GM18907 (cell line): ENCODE measurements at regions not wholly inside any gene's neighbourhood (a gene's known extent, or its start where the extent isn't known, plus 50 kb on each side); places are given as distances from the start of the nearest gene placed in this dataset.
"Not testable (repeated sequence)": the region's sequence is repeated elsewhere in the genome, so short reads cannot be mapped to it uniquely, and the experiment has no call there.

Experiments
- ATAC-seq: cut with Tn5 transposase; IDR thresholded peaks from one replicate; pipeline ENCODE4 v1.9.1; 2021; ENCODE audit warnings: mild to moderate bottlenecking, moderate library complexity; ENCODE audit not compliant: unreplicated experiment

GRCh38 chr2:145460112-145460511 is 940.2 kb upstream of the ZEB2 start:
- no peak for ATAC-seq

- ATAC-seq, result no peak
These were observed 911.4 kb upstream of the ZEB2 start for GRCh38 chr2:145431181-145431951.

GRCh38 chr2:145423809-145424208 is 903.9 kb upstream of the ZEB2 start:
- no peak for ATAC-seq

- no peak for ATAC-seq
These were observed 902.7 kb upstream of the ZEB2 start for GRCh38 chr2:145422576-145422975.

- ATAC-seq, result no peak
These were observed 901.9 kb upstream of the ZEB2 start for GRCh38 chr2:145421841-145422240.

GRCh38 chr2:145416640-145417039 is 896.7 kb upstream of the ZEB2 start:
- no peak for ATAC-seq

- ATAC-seq, result no peak
These were observed 895.2 kb upstream of the ZEB2 start for GRCh38 chr2:145415151-145415550.

GRCh38 chr2:145413261-145414030 is 893.5 kb upstream of the ZEB2 start:
- no peak for ATAC-seq

GRCh38 chr2:145412155-145412554 is 892.2 kb upstream of the ZEB2 start:
- peak; percentile 46 for ATAC-seq

- peak; percentile 98 for ATAC-seq
These were observed 891.6 kb upstream of the ZEB2 start for GRCh38 chr2:145411493-145411892.

GRCh38 chr2:145410086-145410485 is 890.2 kb upstream of the ZEB2 start:
- no peak for ATAC-seq

- ATAC-seq, result no peak
These were observed 889.1 kb upstream of the ZEB2 start for GRCh38 chr2:145408980-145409379.

- no peak for ATAC-seq
These were observed 884.8 kb upstream of the ZEB2 start for GRCh38 chr2:145404690-145405089.

- no peak for ATAC-seq
These were observed 882.9 kb upstream of the ZEB2 start for GRCh38 chr2:145402706-145403277.

GRCh38 chr2:145399131-145399530 is 879.2 kb upstream of the ZEB2 start:
- ATAC-seq, result no peak

GRCh38 chr2:145394181-145394580 is 874.3 kb upstream of the ZEB2 start:
- ATAC-seq, result no peak

GRCh38 chr2:145386973-145387372 is 867.1 kb upstream of the ZEB2 start:
- ATAC-seq, result no peak

- ATAC-seq, result no peak
These were observed 864.0 kb upstream of the ZEB2 start for GRCh38 chr2:145383961-145384360.

- no peak for ATAC-seq
These were observed 860.6 kb upstream of the ZEB2 start for GRCh38 chr2:145380436-145381017.

- ATAC-seq, result no peak
These were observed 860.0 kb upstream of the ZEB2 start for GRCh38 chr2:145379934-145380333.

GRCh38 chr2:145374165-145374564 is 854.2 kb upstream of the ZEB2 start:
- ATAC-seq, result no peak

GRCh38 chr2:145367334-145367733 is 847.4 kb upstream of the ZEB2 start:
- ATAC-seq, result not testable (repeated sequence)
